ENCODE measurements at regions not wholly inside any gene's neighbourhood (a gene's known extent, or its start where the extent isn't known, plus 50 kb on each side); places are given as distances from the start of the nearest gene placed in this dataset.

DNA sequence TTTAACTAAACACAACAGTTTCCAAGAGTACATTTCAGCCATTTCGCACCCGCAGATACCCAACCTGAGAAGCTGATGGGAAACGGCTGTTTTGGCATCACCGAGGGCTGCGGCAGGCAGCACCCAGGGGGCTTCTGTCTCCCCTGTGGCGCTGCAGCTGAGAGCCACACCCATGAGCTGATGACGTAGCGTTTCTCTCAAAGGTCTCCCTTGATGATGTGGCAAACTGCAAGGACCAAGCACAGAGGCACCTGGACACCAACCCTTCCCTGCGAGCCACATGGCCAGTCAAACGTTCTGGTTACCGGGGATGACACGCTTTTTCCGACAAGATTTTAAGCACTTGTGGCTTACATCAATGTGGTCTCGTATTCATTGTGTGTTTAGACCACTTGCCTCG, 150.8 kb upstream of the ERG start:
- no peak overlapping the region for H3K4me3 ChIP-seq (ENCODE audit: low read depth, low read length)
- no peak for DNase-seq (ENCODE audit: low read depth)
- TF ChIP-seq, protein P1, sequence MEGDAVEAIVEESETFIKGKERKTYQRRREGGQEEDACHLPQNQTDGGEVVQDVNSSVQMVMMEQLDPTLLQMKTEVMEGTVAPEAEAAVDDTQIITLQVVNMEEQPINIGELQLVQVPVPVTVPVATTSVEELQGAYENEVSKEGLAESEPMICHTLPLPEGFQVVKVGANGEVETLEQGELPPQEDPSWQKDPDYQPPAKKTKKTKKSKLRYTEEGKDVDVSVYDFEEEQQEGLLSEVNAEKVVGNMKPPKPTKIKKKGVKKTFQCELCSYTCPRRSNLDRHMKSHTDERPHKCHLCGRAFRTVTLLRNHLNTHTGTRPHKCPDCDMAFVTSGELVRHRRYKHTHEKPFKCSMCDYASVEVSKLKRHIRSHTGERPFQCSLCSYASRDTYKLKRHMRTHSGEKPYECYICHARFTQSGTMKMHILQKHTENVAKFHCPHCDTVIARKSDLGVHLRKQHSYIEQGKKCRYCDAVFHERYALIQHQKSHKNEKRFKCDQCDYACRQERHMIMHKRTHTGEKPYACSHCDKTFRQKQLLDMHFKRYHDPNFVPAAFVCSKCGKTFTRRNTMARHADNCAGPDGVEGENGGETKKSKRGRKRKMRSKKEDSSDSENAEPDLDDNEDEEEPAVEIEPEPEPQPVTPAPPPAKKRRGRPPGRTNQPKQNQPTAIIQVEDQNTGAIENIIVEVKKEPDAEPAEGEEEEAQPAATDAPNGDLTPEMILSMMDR (conservative IDR thresholded peaks at IDR 0.05; ENCODE audit: low read depth, low read length), result no peak

DNA sequence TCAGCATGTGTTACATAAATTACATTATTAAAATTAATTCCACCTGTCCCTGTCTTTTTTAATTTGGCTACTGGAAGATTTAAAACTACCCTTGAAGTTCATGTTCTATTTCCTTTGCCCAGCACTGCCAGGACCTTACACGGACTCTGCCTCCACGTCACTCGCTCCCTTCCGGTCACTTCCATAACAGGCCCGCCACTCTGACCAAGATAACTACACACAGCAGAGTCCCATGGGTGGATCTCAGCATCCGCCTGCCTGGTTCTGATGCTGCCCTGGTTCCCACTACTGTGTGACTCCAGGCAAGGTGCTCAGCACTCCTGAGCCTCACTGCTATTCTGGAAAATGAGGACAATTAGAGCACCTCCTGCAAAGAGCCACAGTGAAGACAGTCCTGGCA, 153.3 kb upstream of the ERG start:
- TF ChIP-seq, protein P1 (conservative IDR thresholded peaks at IDR 0.05; ENCODE audit: low read depth, low read length), result no peak
- no peak for DNase-seq (ENCODE audit: low read depth)
- no peak overlapping the region for H3K4me3 ChIP-seq (ENCODE audit: low read depth, low read length)

DNA sequence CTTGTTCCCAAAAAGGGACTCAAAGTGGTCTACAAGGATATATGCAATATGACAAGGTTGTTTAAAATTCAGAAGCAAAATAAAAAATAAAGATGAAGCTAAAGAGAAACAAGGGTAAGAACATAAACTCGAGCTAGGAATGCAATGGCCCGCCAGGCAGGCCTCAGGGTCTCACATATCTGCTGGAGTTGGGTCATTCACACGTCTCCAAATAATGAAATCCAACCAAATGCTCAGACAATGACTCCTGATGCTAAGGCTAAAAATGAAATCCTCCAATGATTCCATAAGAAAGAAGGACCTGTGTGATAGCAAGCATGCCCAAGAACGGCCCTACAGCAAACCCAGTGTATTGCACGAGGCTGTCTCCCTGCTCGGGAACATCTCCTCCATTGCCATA, 153.3 kb upstream of the ETS2 start:
- H3K4me3 ChIP-seq (ENCODE audit: low read depth, low read length), result no peak overlapping the region
- TF ChIP-seq, protein P1 (conservative IDR thresholded peaks at IDR 0.05; ENCODE audit: low read depth, low read length), result no peak
- no peak for DNase-seq (ENCODE audit: low read depth)

DNA sequence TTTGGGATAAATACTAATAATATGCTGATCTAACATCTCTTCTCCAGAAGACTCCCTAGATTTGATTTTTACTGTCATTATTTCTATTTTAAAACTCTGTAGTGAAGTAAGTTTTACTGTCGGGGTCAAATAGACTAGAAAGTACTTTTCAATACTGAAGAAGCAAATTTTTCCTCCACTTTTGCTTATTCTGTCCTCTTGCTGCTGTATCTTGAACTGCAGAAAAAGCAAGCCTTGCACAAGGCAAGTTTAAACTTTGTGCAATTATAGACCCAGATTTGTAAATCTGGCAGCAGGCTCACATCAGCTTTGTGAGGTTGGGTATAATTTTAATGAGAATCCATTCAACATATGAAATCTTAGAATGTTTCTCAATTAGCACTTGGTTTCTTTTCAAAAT, 151.1 kb upstream of the ETS2 start:
- TF ChIP-seq, protein P1 (conservative IDR thresholded peaks at IDR 0.05; ENCODE audit: low read depth, low read length), result no peak
- no peak for DNase-seq (ENCODE audit: low read depth)
- H3K4me3 ChIP-seq (ENCODE audit: low read depth, low read length), result no peak overlapping the region

DNA sequence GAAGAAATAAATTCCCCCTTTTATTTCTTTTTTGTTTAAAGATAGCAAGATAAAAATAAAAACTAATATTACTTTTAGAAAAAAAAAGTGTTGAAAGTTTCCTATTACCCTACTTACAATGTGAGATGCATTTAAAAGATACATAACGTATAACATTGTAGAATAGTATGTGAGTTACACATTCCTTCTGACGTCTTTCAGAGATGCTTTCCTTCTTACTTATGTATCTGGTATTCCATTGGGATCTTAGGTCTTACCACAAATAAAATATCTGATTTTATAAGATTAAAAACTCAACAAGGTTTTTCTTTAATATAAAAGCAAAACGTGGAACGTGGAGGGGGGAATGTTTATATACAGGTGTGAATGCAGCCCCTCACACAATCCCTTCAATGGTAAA, 147.2 kb upstream of the ETS2 start:
- H3K4me3 ChIP-seq (ENCODE audit: low read depth, low read length), result no peak overlapping the region
- DNase-seq (ENCODE audit: low read depth), result no peak

DNA sequence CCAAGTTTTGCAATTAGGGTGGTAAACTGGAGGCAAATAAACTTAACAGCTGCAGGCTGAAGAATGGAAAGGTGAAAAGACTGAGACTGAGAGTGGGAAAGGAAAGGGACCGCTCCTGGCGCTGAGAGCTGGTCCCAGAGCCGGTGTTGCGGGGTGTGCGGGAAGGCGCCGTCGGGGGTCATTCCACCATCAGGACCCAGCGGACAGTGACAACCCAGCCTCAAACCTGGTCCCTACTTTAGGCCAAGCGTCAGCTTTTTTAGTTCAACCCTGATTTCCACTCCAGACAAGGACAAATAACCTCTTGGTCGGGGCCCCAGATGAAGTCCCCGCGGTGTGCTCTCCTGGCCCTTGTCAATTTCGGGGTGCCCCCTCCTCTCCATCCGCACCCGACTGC, 145.8 kb upstream of the ETS2 start:
- TF ChIP-seq, protein P1 (conservative IDR thresholded peaks at IDR 0.05; ENCODE audit: low read depth, low read length), result no peak
- no peak overlapping the region for H3K4me3 ChIP-seq (ENCODE audit: low read depth, low read length)

More for the DNA sequence above, 147.2 kb upstream of the ETS2 start:
- TF ChIP-seq, protein P1 (conservative IDR thresholded peaks at IDR 0.05; ENCODE audit: low read depth, low read length), result no peak

DNA sequence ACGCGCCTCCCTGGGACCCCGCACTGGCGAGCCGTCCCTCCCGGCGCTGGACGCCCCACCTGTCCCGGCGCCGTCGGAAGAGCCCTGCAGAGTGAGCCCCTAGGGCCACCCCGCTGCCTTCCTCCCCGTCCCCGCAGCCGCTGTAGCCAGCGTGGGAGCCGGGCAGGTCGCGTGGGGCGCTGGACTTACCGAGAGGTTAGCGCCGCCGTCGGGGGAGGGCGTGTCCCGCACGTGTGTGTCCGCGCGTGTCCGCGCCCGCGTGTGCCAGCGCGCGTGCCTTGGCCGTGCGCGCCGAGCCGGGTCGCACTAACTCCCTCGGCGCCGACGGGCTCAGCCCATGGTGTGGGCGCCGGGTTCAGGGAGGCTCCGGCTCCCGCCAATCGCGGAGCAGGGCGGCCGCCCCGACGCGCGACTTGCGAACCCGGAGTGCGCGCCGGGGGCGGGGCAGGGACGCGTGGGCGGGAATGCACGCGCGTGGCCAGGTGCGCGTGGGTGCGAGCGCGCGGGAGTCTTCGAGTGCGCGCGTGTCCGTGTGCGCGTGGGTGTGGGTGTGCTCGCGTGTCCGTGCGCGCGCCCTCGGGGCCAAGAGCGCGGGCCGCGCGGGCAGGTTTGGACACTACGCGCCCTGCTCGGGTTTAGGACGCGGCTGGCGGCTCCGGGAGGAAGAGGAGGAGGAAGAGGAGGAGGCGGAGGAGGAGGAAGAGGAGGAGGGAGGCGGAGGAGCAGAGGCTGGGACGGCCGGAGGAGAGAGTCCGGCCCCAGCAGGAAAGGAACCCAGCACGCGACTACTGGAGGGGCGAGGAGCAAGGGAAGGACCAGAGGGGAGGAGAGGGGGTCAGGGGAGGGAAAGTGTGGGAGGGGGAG, 145.2 kb upstream of the ETS2 start:
- TF ChIP-seq, protein P1 (conservative IDR thresholded peaks at IDR 0.05; ENCODE audit: low read depth, low read length), result no peak
- H3K4me3 ChIP-seq (ENCODE audit: low read depth, low read length), result peak overlapping the region; percentile 32
- no peak for DNase-seq (ENCODE audit: low read depth)

More for the DNA sequence above, 145.8 kb upstream of the ETS2 start:
- no peak for DNase-seq (ENCODE audit: low read depth)
